IMR-90 (cell line): ENCODE measurements at regions not wholly inside any gene's neighbourhood (a gene's known extent, or its start where the extent isn't known, plus 50 kb on each side); places are given as distances from the start of the nearest gene placed in this dataset.

Experiments
- CEBPB ChIP-seq: IDR thresholded peaks from 2 replicates; pipeline ENCODE4 v1.6.1; 2012; ENCODE audit warnings: low read depth, low read length, improper control_type of control experiment
- CTCF ChIP-seq: conservative IDR thresholded peaks from 2 replicates; pipeline ENCODE4 v1.5.1; 2012; ENCODE audit warnings: mild to moderate bottlenecking, low read depth, low read length, improper control_type of control experiment
- FOS ChIP-seq: fragments of 150-350 bp; IDR thresholded peaks from 2 replicates; pipeline ENCODE4 v1.6.1; 2016; ENCODE audit warnings: low read depth, low read length
- MAFK ChIP-seq: IDR thresholded peaks from 2 replicates; pipeline ENCODE4 v1.6.1; 2012; ENCODE audit warnings: low read depth, low read length, improper control_type of control experiment
- MXI1 ChIP-seq: IDR thresholded peaks from 2 replicates; pipeline ENCODE4 v1.6.1; 2012; ENCODE audit warnings: low read depth, mild to moderate bottlenecking, low read length, moderate library complexity, borderline replicate concordance
- POLR2A ChIP-seq: IDR thresholded peaks from 2 replicates; pipeline ENCODE4 v1.6.1; 2012; ENCODE audit warnings: mild to moderate bottlenecking, low read depth, low read length
- RCOR1 ChIP-seq: IDR thresholded peaks from 2 replicates; pipeline ENCODE4 v1.6.1; 2012; ENCODE audit warnings: mild to moderate bottlenecking, low read length, improper control_type of control experiment; ENCODE audit not compliant: insufficient replicate concordance
- USF2 ChIP-seq: fragments of 150-350 bp; IDR thresholded peaks from 2 replicates; pipeline ENCODE4 v1.6.1; 2017; ENCODE audit warnings: mild to moderate bottlenecking, antibody characterized with exemption, low read length, low read depth

GRCh38 chr11:28569106-28569505 lies 460.9 kb downstream of the METTL15 start:
- TF ChIP-seq POLR2A = no peak
- no peak for TF ChIP-seq FOS
- TF ChIP-seq CTCF = no peak
- no peak for TF ChIP-seq USF2
- TF ChIP-seq MXI1 = no peak
- no peak for TF ChIP-seq MAFK
- TF ChIP-seq CEBPB = no peak
- no peak for TF ChIP-seq RCOR1
